ENCODE measurements at regions not wholly inside any gene's neighbourhood (a gene's known extent, or its start where the extent isn't known, plus 50 kb on each side); places are given as distances from the start of the nearest gene placed in this dataset.

GRCh38 chr1:82486468-82486867, 685.7 kb downstream of the ADGRL2 start:
- TF ChIP-seq POLR2AphosphoS5 (IDR thresholded peaks at IDR 0.05) (no peak), CTCF (IDR thresholded peaks at IDR 0.05) (no peak)
